MCF 10A (cell line): ENCODE measurements at regions not wholly inside any gene's neighbourhood (a gene's known extent, or its start where the extent isn't known, plus 50 kb on each side); places are given as distances from the start of the nearest gene placed in this dataset.

Experiments
- BruUV-seq: library from RNA; stranded (reverse); fragments of 400-500 nt; replicated peaks from 2 replicates; lab custom pipeline; 2021; lab: Mats Ljungman, UMichigan
- CTCF ChIA-PET: fragments of 300-600 bp; sonication (Branson Sonifier 250); formaldehyde crosslinking; extraction: SDS; loops from one replicate; lab custom pipeline; 2021; ENCODE audit warnings: antibody characterized with exemption, inconsistent platforms; lab: Yijun Ruan, JAX
- POLR2A ChIA-PET: fragments of 300-600, 350-650 bp; sonication (Branson Sonifier 250); formaldehyde crosslinking; extraction: SDS; loops from one replicate; lab custom pipeline; 2020; ENCODE audit warnings: antibody characterized with exemption, inconsistent platforms; lab: Yijun Ruan, JAX
- DNase-seq: peaks from one replicate; pipeline ENCODE4 v3.0.0-alpha.2; 2018; ENCODE audit not compliant: unreplicated experiment
- H3K27ac Mint-ChIP-seq: one replicate; pipeline ENCODE4 v1.8.0; 2022; ENCODE audit warnings: mild to moderate bottlenecking, low read depth, mixed read lengths; ENCODE audit not compliant: unreplicated experiment
- H3K27me3 Mint-ChIP-seq: one replicate; pipeline ENCODE4 v1.8.0; 2022; ENCODE audit warnings: mixed read lengths; ENCODE audit not compliant: insufficient read depth, unreplicated experiment
- H3K36me3 Mint-ChIP-seq: one replicate; pipeline ENCODE4 v1.8.0; 2022; ENCODE audit warnings: mild to moderate bottlenecking, moderate library complexity, mixed read lengths; ENCODE audit not compliant: insufficient read depth, unreplicated experiment
- H3K4me1 Mint-ChIP-seq: one replicate; pipeline ENCODE4 v1.8.0; 2022; ENCODE audit warnings: mixed read lengths; ENCODE audit not compliant: insufficient read depth, unreplicated experiment
- H3K4me3 Mint-ChIP-seq: one replicate; pipeline ENCODE4 v1.8.0; 2022; ENCODE audit warnings: mild to moderate bottlenecking, moderate library complexity, mixed read lengths; ENCODE audit not compliant: unreplicated experiment
- H3K9me3 Mint-ChIP-seq: one replicate; pipeline ENCODE4 v1.8.0; 2022; ENCODE audit warnings: mixed read lengths; ENCODE audit not compliant: unreplicated experiment
- intact Hi-C: fragments of 100-400 bp; cut with micrococcal nuclease; formaldehyde crosslinking; loops from 2 replicates; pipeline ENCODE4 v1.14.1; 2022
- TF ChIP-seq, protein P1 (sequence below): fragments of 200-600 bp; IDR thresholded peaks from one replicate; pipeline ENCODE4 v1.8.0; 2022; ENCODE audit warnings: antibody characterized with exemption, mild to moderate bottlenecking; ENCODE audit not compliant: unreplicated experiment

DNA sequence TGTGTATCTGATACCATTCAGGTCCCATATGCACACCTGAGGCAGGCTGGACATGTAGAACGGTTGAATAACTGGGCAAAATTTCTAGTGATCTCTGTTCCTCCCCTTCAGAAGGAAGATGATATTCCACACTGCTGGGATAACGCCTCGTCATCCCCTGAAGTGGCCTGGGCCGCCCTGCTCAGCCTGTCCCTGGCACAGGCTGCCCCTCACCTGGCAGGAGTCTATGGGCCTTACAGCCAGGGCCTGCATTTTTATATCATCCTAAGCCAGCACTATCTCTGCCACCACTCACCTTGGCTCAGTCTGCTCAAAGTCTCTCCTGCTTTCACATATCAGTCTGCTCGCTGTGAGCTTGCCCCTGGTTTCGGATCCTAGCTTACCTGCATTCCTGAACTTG is 209.2 kb downstream of the CSNK2A3 start:
- ChIA-PET POLR2A (no interaction called here), CTCF (no interaction called here)
- no peaks in the 10 kb centered on the region for H3K27me3 Mint-ChIP-seq
- H3K36me3 Mint-ChIP-seq = no peaks in the 10 kb centered on the region
- H3K27ac Mint-ChIP-seq = no peak overlapping the region
- intact Hi-C loops = no loop called here
- DNase-seq = no peak
- H3K9me3 Mint-ChIP-seq = no peaks in the 10 kb centered on the region
- no peak overlapping the region for H3K4me3 Mint-ChIP-seq
- no peaks in the 10 kb centered on the region for H3K4me1 Mint-ChIP-seq
- TF ChIP-seq, protein P1, sequence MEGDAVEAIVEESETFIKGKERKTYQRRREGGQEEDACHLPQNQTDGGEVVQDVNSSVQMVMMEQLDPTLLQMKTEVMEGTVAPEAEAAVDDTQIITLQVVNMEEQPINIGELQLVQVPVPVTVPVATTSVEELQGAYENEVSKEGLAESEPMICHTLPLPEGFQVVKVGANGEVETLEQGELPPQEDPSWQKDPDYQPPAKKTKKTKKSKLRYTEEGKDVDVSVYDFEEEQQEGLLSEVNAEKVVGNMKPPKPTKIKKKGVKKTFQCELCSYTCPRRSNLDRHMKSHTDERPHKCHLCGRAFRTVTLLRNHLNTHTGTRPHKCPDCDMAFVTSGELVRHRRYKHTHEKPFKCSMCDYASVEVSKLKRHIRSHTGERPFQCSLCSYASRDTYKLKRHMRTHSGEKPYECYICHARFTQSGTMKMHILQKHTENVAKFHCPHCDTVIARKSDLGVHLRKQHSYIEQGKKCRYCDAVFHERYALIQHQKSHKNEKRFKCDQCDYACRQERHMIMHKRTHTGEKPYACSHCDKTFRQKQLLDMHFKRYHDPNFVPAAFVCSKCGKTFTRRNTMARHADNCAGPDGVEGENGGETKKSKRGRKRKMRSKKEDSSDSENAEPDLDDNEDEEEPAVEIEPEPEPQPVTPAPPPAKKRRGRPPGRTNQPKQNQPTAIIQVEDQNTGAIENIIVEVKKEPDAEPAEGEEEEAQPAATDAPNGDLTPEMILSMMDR = no peak
- no TSS peak for BruUV-seq

DNA sequence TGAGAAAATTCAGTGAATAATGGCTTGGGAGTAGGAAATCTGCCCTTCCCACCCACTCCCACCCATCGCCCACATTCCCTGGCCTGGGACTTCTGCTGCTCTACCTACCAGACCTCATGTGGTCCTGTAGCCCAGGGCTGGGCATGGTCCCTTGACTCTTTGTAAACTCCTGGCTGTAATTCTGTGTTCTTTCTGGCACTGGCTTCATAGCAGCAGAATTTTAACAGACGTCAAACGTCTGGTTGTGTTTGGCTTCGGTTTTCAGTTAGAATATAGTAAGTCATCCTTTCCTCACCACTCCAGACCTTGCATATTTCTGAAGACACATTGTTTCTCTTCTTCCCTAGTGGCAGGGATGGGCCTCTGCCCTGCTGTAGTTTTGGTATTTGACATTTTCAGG is 210.6 kb downstream of the CSNK2A3 start:
- CTCF ChIA-PET = no interaction called here

DNA sequence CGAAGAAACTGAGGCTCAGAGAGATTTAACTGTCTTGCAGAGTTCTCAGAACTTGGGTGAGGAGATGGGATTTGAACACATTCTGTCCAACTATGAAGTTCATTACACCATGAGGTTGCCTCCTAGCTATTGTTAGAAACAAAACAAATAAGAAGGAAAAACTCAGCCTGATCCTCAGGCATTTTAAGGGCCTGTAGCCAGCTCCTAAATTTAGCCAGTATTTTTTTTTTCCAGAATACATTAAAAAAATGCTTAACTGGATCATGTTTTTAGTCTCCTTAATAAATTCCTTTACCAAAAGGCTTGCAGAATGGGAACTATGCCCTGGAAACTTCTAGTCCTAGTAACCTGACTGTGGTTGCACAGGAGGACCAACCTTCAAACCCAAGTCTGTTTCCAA is 212.0 kb downstream of the CSNK2A3 start:
- no peak for DNase-seq
- H3K9me3 Mint-ChIP-seq = no peaks in the 10 kb centered on the region
- H3K27ac Mint-ChIP-seq = no peak overlapping the region
- TF ChIP-seq, protein P1 = no peak
- no peak overlapping the region for H3K4me3 Mint-ChIP-seq
- ChIA-PET POLR2A (interaction anchor here (0.6 kb wide), 1 partner anchor 139 kb away, joined by 3 read pairs; no protein-coding TSS in a partner anchor), CTCF (interaction anchor here (0.6 to 0.7 kb wide), 3 partner anchors 99 to 1740 kb away, joined by 3 to 5 read pairs (median 4); no protein-coding TSS in a partner anchor)
- intact Hi-C loops = no loop called here
- no peaks in the 10 kb centered on the region for H3K4me1 Mint-ChIP-seq
- H3K27me3 Mint-ChIP-seq = no peaks in the 10 kb centered on the region
- no peaks in the 10 kb centered on the region for H3K36me3 Mint-ChIP-seq
- BruUV-seq = no TSS peak

More for the DNA sequence above, 210.6 kb downstream of the CSNK2A3 start:
- TF ChIP-seq, protein P1 = no peak
- intact Hi-C loops = no loop called here
- H3K27me3 Mint-ChIP-seq = no peaks in the 10 kb centered on the region
- no peak overlapping the region for H3K4me3 Mint-ChIP-seq
- no peaks in the 10 kb centered on the region for H3K4me1 Mint-ChIP-seq
- no peak for DNase-seq
- H3K36me3 Mint-ChIP-seq = no peaks in the 10 kb centered on the region
- POLR2A ChIA-PET = no interaction called here
- no peaks in the 10 kb centered on the region for H3K9me3 Mint-ChIP-seq
- H3K27ac Mint-ChIP-seq = no peak overlapping the region
- no TSS peak for BruUV-seq

DNA sequence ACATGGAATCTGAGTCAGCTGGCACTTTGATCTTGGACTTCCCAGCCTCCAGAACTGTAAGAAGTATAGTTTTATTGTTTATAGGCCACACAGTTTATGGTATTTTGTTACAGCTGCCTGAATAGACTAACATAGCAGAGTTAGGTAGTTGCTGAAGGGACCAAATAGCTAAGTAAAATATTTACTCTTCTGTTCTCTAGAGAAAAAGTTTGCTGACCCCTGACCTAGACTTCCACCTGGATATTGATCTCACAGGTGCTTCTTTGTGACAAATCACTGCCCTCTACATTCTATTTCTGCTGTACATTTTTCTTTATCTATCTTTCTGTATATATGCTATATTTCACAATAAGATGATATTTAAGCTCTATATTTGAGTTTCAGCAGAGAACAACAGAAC is 212.5 kb downstream of the CSNK2A3 start:
- no TSS peak for BruUV-seq
- DNase-seq = no peak
- H3K9me3 Mint-ChIP-seq = no peaks in the 10 kb centered on the region
- no peaks in the 10 kb centered on the region for H3K4me1 Mint-ChIP-seq
- TF ChIP-seq, protein P1 = no peak
- intact Hi-C loops = no loop called here
- ChIA-PET CTCF (interaction anchor here (0.7 kb wide), 1 partner anchor 99 kb away, joined by 4 read pairs; no protein-coding TSS in a partner anchor), POLR2A (no interaction called here)
- no peaks in the 10 kb centered on the region for H3K36me3 Mint-ChIP-seq
- no peak overlapping the region for H3K27ac Mint-ChIP-seq
- H3K4me3 Mint-ChIP-seq = no peak overlapping the region
- peaks cover 5% of the 10 kb centered on the region for H3K27me3 Mint-ChIP-seq
